RWPE2 (cell line): ENCODE measurements at regions not wholly inside any gene's neighbourhood (a gene's known extent, or its start where the extent isn't known, plus 50 kb on each side); places are given as distances from the start of the nearest gene placed in this dataset.
A peak's percentile ranks its signal among the peaks of the same experiment; 100 is the strongest.

Source experiments
- ATAC-seq: fragments of 200-7000 bp; cut with Tn5 transposase; 3 replicates; pipeline ENCODE4 v1.9.1; 2021; ENCODE audit warnings: low read depth
- DNase-seq: peaks from one replicate; pipeline ENCODE4 v3.0.0-alpha.2; 2020; ENCODE audit warnings: low spot score
- H3K27ac ChIP-seq: fragments of 450-650 bp; 2 replicates; pipeline ENCODE4 v1.5.1; 2017; ENCODE audit warnings: mild to moderate bottlenecking; ENCODE audit not compliant: poor library complexity, severe bottlenecking
- H3K27me3 ChIP-seq: fragments of 250-450 bp; sonication (Bioruptor Pico); 2 replicates; pipeline ENCODE4 v1.5.1; 2021; ENCODE audit warnings: mild to moderate bottlenecking, moderate library complexity; ENCODE audit not compliant: insufficient read depth, poor library complexity, severe bottlenecking
- H3K36me3 ChIP-seq: fragments of 250-450 bp; sonication (Bioruptor Pico); 2 replicates; pipeline ENCODE4 v1.5.1; 2020; ENCODE audit warnings: low read depth, mild to moderate bottlenecking, moderate library complexity
- H3K4me1 ChIP-seq: fragments of 250-450 bp; sonication (Bioruptor Pico); 2 replicates; pipeline ENCODE4 v1.5.1; 2021; ENCODE audit warnings: mild to moderate bottlenecking, moderate library complexity; ENCODE audit not compliant: insufficient read depth, poor library complexity, severe bottlenecking
- H3K4me3 ChIP-seq: fragments of 250-450 bp; sonication (Bioruptor Pico); 2 replicates; pipeline ENCODE4 v1.5.1; 2021; ENCODE audit warnings: mild to moderate bottlenecking, moderate library complexity; ENCODE audit not compliant: severe bottlenecking
- H3K9me3 ChIP-seq: fragments of 250-450 bp; sonication (Bioruptor Pico); 2 replicates; pipeline ENCODE4 v1.5.1; 2021; ENCODE audit warnings: mild to moderate bottlenecking, moderate library complexity; ENCODE audit not compliant: severe bottlenecking
- CTCF ChIP-seq: fragments of 450-650 bp; IDR thresholded peaks from one replicate; pipeline ENCODE4 v1.5.1; 2017; ENCODE audit warnings: mild to moderate bottlenecking, moderate library complexity; ENCODE audit not compliant: poor library complexity, severe bottlenecking

- DNase-seq (no peak), ATAC-seq (peak; percentile 48; the same call in 2 of the 3 replicates)
- Histone ChIP-seq H3K36me3 (no peaks in the 10 kb centered on the region), H3K27me3 (no peaks in the 10 kb centered on the region), H3K9me3 (peaks cover 6% of the 10 kb centered on the region), H3K4me1 (no peaks in the 10 kb centered on the region), H3K4me3 (no peak overlapping the region), H3K27ac (no peak overlapping the region)
- TF ChIP-seq CTCF: no peak
Measured at GRCh38 chr9:3578786-3579185, 53.0 kb upstream of the RFX3 start.

- H3K4me1 ChIP-seq: no peaks in the 10 kb centered on the region
- no peak overlapping the region for H3K27ac ChIP-seq
- TF ChIP-seq CTCF: no peak
- no peaks in the 10 kb centered on the region for H3K9me3 ChIP-seq
- ATAC-seq (no peak), DNase-seq (no peak)
- H3K4me3 ChIP-seq: no peak overlapping the region
- no peaks in the 10 kb centered on the region for H3K36me3 ChIP-seq
- H3K27me3 ChIP-seq: no peaks in the 10 kb centered on the region
Measured at GRCh38 chr9:3576328-3576727, 50.5 kb upstream of the RFX3 start.

GRCh38 chr9:3575821-3576220 is 50.0 kb upstream of the RFX3 start:
- H3K27me3 ChIP-seq: no peaks in the 10 kb centered on the region
- H3K4me3 ChIP-seq: no peak overlapping the region
- no peak for DNase-seq
- no peaks in the 10 kb centered on the region for H3K9me3 ChIP-seq
- H3K4me1 ChIP-seq: no peaks in the 10 kb centered on the region
- no peak for ATAC-seq
- H3K36me3 ChIP-seq: no peaks in the 10 kb centered on the region
- H3K27ac ChIP-seq: no peak overlapping the region
- TF ChIP-seq CTCF: no peak
